HepG2 (cell line): ENCODE measurements at regions not wholly inside any gene's neighbourhood (a gene's known extent, or its start where the extent isn't known, plus 50 kb on each side); places are given as distances from the start of the nearest gene placed in this dataset.
A peak's percentile ranks its signal among the peaks of the same experiment; 100 is the strongest.

Source experiments
- ARNT ChIP-seq: fragments of 450-650 bp; IDR thresholded peaks from 2 replicates; pipeline ENCODE4 v1.6.1; 2017
- ATF1 ChIP-seq: IDR thresholded peaks from 2 replicates; pipeline ENCODE4 v1.6.1; 2016; ENCODE audit warnings: mild to moderate bottlenecking, control low read depth
- CC2D1A ChIP-seq: sonication (generic); formaldehyde crosslinking; IDR thresholded peaks from 2 replicates; pipeline ENCODE4 v1.8.1; 2023; ENCODE audit warnings: mild to moderate bottlenecking, missing genetic modification reagents
- DNMT3B ChIP-seq: conservative IDR thresholded peaks from 2 replicates; pipeline ENCODE4 v1.6.1; 2016; ENCODE audit warnings: missing biosample characterization, control low read depth
- ELF4 ChIP-seq: sonication (generic); formaldehyde crosslinking; IDR thresholded peaks from 2 replicates; pipeline ENCODE4 v1.5.0; 2020; ENCODE audit warnings: missing genetic modification reagents, mild to moderate bottlenecking, moderate library complexity, borderline replicate concordance
- HES4 ChIP-seq: sonication (generic); formaldehyde crosslinking; IDR thresholded peaks from 2 replicates; pipeline ENCODE4 v1.9.0; 2021; ENCODE audit warnings: mild to moderate bottlenecking, missing genetic modification reagents, borderline replicate concordance
- HINFP ChIP-seq: sonication (generic); formaldehyde crosslinking; IDR thresholded peaks from 2 replicates; pipeline ENCODE4 v1.4.0; 2020; ENCODE audit warnings: low read depth, mild to moderate bottlenecking, missing genetic modification reagents
- HMG20A ChIP-seq: IDR thresholded peaks from 2 replicates; pipeline ENCODE4 v1.6.1; 2016; ENCODE audit warnings: borderline replicate concordance
- HOMEZ ChIP-seq: IDR thresholded peaks from 2 replicates; pipeline ENCODE4 v1.6.1; 2016; ENCODE audit warnings: low read depth
- PHF8 ChIP-seq: sonication (generic); formaldehyde crosslinking; IDR thresholded peaks from 2 replicates; pipeline ENCODE4 v1.5.0; 2020; ENCODE audit warnings: missing genetic modification reagents
- SP4 ChIP-seq: sonication (generic); formaldehyde crosslinking; IDR thresholded peaks from 2 replicates; pipeline ENCODE4 v1.8.1; 2023; ENCODE audit warnings: mild to moderate bottlenecking, missing genetic modification reagents
- TCF7L2 ChIP-seq: IDR thresholded peaks from 2 replicates; pipeline ENCODE4 v1.6.1; 2011; ENCODE audit warnings: mild to moderate bottlenecking, low read depth, low read length, moderate library complexity
- ZBTB7B ChIP-seq: sonication (generic); formaldehyde crosslinking; IDR thresholded peaks from 2 replicates; pipeline ENCODE4 v1.4.0; 2020; ENCODE audit warnings: missing genetic modification reagents
- ZNF337 ChIP-seq: sonication (generic); formaldehyde crosslinking; IDR thresholded peaks from 2 replicates; pipeline ENCODE4 v1.5.1; 2020; ENCODE audit warnings: missing genetic modification reagents, low read depth, mild to moderate bottlenecking, borderline replicate concordance
- ZNF350 ChIP-seq: sonication (generic); formaldehyde crosslinking; IDR thresholded peaks from 2 replicates; pipeline ENCODE4 v1.4.0; 2020; ENCODE audit warnings: mild to moderate bottlenecking, low read depth, missing genetic modification reagents, borderline replicate concordance
- ZNF362 ChIP-seq: sonication (generic); formaldehyde crosslinking; IDR thresholded peaks from 2 replicates; pipeline ENCODE4 v1.4.0; 2020; ENCODE audit warnings: missing genetic modification reagents, mild to moderate bottlenecking, borderline replicate concordance
- ZNF710 ChIP-seq: sonication (generic); formaldehyde crosslinking; IDR thresholded peaks from 2 replicates; pipeline ENCODE4 v1.5.0; 2020; ENCODE audit warnings: mild to moderate bottlenecking, missing genetic modification reagents, borderline replicate concordance
- TF ChIP-seq, protein P1 (sequence below): sonication (generic); formaldehyde crosslinking; IDR thresholded peaks from 2 replicates; pipeline ENCODE4 v1.4.0; 2020; ENCODE audit warnings: missing genetic modification reagents
- TF ChIP-seq, protein P2 (sequence below): fragments of 450-650 bp; IDR thresholded peaks from 2 replicates; pipeline ENCODE4 v1.6.1; 2016

GRCh38 chr5:92927291-92927778 lies 653.7 kb downstream of the NR2F1-AS1 start (continued):
- TF ChIP-seq, protein P1, sequence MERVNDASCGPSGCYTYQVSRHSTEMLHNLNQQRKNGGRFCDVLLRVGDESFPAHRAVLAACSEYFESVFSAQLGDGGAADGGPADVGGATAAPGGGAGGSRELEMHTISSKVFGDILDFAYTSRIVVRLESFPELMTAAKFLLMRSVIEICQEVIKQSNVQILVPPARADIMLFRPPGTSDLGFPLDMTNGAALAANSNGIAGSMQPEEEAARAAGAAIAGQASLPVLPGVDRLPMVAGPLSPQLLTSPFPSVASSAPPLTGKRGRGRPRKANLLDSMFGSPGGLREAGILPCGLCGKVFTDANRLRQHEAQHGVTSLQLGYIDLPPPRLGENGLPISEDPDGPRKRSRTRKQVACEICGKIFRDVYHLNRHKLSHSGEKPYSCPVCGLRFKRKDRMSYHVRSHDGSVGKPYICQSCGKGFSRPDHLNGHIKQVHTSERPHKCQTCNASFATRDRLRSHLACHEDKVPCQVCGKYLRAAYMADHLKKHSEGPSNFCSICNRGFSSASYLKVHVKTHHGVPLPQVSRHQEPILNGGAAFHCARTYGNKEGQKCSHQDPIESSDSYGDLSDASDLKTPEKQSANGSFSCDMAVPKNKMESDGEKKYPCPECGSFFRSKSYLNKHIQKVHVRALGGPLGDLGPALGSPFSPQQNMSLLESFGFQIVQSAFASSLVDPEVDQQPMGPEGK = peak; percentile 50; the same call in 1 of the 2 replicates
- TF ChIP-seq ATF1 (CRISPR knock-in tag) (peak; percentile 60; the same call in 1 of the 2 replicates), ZNF337 (CRISPR knock-in tag) (peak; percentile 45; the same call in 1 of the 2 replicates), TCF7L2 (peak; percentile 79), HOMEZ (CRISPR knock-in tag) (peak; percentile 98), DNMT3B (CRISPR knock-in tag) (no peak; the same call in 1 of the 2 replicates), SP4 (no peak), HMG20A (CRISPR knock-in tag) (peak; percentile 97), PHF8 (CRISPR knock-in tag) (peak; percentile 32; the same call in 1 of the 2 replicates), ELF4 (CRISPR knock-in tag) (peak; percentile 54; the same call in 1 of the 2 replicates), ZNF710 (peak; percentile 99), ZNF362 (CRISPR knock-in tag) (peak; percentile 51; the same call in 1 of the 2 replicates), HES4 (no peak), HINFP (0 out of 2 replicates have a peak, but pooled peaks have one; percentile 42), ARNT (no peak), CC2D1A (CRISPR knock-in tag) (no peak), ZNF350 (peak; percentile 86), ZBTB7B (CRISPR knock-in tag) (peak; percentile 54)
- TF ChIP-seq, protein P2, sequence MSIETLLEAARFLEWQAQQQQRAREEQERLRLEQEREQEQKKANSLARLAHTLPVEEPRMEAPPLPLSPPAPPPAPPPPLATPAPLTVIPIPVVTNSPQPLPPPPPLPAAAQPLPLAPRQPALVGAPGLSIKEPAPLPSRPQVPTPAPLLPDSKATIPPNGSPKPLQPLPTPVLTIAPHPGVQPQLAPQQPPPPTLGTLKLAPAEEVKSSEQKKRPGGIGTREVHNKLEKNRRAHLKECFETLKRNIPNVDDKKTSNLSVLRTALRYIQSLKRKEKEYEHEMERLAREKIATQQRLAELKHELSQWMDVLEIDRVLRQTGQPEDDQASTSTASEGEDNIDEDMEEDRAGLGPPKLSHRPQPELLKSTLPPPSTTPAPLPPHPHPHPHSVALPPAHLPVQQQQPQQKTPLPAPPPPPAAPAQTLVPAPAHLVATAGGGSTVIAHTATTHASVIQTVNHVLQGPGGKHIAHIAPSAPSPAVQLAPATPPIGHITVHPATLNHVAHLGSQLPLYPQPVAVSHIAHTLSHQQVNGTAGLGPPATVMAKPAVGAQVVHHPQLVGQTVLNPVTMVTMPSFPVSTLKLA = peak; percentile 26; the same call in 1 of the 2 replicates
